ENCODE measurements at regions not wholly inside any gene's neighbourhood (a gene's known extent, or its start where the extent isn't known, plus 50 kb on each side); places are given as distances from the start of the nearest gene placed in this dataset.

DNA sequence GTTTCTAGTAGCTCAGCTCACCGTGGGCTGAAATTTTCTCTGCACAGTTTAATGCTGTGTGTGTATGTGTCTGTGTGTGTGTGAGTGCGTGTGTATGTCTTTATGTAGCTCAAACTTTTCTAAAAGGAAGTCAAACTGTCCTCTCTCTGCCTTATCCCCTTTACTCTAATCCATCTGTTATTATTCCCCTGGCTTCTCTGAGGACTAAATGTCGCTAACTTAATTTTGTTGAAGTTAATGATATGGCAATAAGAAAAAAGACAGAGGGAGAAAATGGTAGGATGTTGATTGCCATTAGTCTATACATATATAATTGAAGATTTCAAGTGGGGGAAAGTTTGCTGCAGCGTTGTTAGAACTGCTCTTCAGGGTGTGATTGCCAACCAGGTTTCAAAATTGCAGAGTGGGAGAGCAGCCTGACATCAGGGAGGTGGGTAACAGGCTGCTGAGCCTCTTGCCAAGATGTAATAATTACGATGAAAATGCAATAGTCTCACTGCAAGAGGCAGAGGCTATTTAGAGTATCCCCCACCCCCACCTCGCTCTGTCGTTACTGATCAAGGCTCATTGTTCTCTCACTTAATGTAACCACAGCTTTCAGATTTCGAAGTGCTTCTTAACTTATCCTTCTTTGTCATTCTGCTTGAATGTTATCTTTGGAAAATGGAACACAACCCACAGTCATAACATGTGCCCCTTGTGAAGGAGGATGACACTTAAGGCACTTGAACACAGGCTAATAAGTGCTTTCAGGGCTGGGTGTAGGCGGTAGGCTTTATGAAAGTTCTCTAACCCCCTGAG lies 559.0 kb upstream of the PLXNA2 start:
- Mint-ChIP-seq H3K9me3 (ENCODE audit: low read depth) (peaks cover 11% of the 10 kb centered on the region), H3K27ac (ENCODE audit: unreplicated experiment) (no peak overlapping the region)

DNA sequence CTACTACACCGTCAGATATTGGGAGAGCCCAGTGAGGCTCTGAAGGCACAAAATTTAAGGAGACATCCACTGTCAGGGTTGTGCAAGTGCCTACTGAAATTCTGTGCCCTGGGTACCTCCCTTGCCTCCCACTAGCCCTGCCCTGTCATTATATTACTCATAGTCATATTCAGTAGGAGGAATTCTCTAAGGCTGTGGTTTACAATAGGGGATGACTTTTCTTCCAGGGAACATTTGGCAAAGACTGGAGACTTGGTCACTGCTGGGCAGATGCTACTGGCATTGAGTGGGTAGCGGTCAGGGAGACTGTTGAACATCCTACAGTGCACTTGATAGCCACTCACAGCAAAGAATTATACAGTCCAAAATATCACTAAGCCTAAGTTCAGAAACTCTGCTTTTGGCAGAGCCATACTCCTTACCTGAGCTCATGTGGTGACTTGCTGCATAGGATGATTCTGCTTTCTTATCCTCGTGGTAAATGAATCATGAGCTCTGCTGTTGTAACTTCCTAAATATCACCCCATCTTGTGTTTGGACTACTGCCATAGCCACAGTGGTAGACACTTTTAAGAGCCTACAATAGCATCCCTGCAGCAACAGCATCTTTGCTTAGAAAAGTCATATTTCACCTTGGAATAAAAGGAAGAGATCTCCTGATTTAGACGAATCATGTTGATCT lies 563.4 kb upstream of the PLXNA2 start:
- no peak overlapping the region for H3K27ac Mint-ChIP-seq (ENCODE audit: unreplicated experiment)
- H3K27me3 Mint-ChIP-seq (ENCODE audit: low read depth) = peaks cover 17% of the 10 kb centered on the region

More for the DNA sequence above, 559.0 kb upstream of the PLXNA2 start:
- H3K27me3 Mint-ChIP-seq (ENCODE audit: low read depth) = peaks cover 12% of the 10 kb centered on the region
- H3K36me3 Mint-ChIP-seq (ENCODE audit: low read depth) = no peaks in the 10 kb centered on the region
- TF ChIP-seq, protein P1, sequence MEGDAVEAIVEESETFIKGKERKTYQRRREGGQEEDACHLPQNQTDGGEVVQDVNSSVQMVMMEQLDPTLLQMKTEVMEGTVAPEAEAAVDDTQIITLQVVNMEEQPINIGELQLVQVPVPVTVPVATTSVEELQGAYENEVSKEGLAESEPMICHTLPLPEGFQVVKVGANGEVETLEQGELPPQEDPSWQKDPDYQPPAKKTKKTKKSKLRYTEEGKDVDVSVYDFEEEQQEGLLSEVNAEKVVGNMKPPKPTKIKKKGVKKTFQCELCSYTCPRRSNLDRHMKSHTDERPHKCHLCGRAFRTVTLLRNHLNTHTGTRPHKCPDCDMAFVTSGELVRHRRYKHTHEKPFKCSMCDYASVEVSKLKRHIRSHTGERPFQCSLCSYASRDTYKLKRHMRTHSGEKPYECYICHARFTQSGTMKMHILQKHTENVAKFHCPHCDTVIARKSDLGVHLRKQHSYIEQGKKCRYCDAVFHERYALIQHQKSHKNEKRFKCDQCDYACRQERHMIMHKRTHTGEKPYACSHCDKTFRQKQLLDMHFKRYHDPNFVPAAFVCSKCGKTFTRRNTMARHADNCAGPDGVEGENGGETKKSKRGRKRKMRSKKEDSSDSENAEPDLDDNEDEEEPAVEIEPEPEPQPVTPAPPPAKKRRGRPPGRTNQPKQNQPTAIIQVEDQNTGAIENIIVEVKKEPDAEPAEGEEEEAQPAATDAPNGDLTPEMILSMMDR (IDR thresholded peaks at IDR 0.05) = no peak
- no peak overlapping the region for H3K4me3 Mint-ChIP-seq (ENCODE audit: unreplicated experiment)
- H3K4me1 Mint-ChIP-seq (ENCODE audit: low read depth) = peaks cover 4% of the 10 kb centered on the region
- no peak for DNase-seq (ENCODE audit: low spot score)

DNA sequence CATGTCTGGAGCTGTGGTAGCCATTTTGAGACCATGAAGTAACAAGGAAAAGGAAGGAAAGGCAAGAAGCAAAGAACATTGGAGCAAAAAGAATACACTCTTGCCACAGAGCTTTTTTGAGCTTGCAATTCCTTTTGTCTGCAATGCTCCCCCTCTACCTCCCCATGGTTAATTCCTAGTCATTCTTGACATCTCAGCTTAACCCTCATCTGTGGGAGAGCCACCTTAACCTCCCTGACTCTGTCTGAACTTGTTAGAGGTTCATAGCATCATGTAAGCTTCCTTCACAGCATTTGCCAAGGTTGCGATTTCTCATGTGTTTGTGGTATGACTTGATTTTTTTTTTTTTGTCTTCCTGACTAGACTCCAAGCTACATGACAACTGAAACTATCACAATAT lies 564.1 kb upstream of the PLXNA2 start:
- H3K4me3 Mint-ChIP-seq (ENCODE audit: unreplicated experiment) = no peak overlapping the region
- H3K36me3 Mint-ChIP-seq (ENCODE audit: low read depth) = no peaks in the 10 kb centered on the region
- no peak overlapping the region for H3K27ac Mint-ChIP-seq (ENCODE audit: unreplicated experiment)
- TF ChIP-seq, protein P1 (IDR thresholded peaks at IDR 0.05) = no peak
- H3K27me3 Mint-ChIP-seq (ENCODE audit: low read depth) = peaks cover 13% of the 10 kb centered on the region
- DNase-seq (ENCODE audit: low spot score) = no peak
- peaks cover 11% of the 10 kb centered on the region for H3K9me3 Mint-ChIP-seq (ENCODE audit: low read depth)
- H3K4me1 Mint-ChIP-seq (ENCODE audit: low read depth) = peaks cover 4% of the 10 kb centered on the region

More for the DNA sequence above, 563.4 kb upstream of the PLXNA2 start:
- peaks cover 4% of the 10 kb centered on the region for H3K4me1 Mint-ChIP-seq (ENCODE audit: low read depth)
- no peak for DNase-seq (ENCODE audit: low spot score)
- peaks cover 11% of the 10 kb centered on the region for H3K9me3 Mint-ChIP-seq (ENCODE audit: low read depth)
- H3K36me3 Mint-ChIP-seq (ENCODE audit: low read depth) = no peaks in the 10 kb centered on the region
- no peak overlapping the region for H3K4me3 Mint-ChIP-seq (ENCODE audit: unreplicated experiment)
- TF ChIP-seq, protein P1 (IDR thresholded peaks at IDR 0.05) = no peak

DNA sequence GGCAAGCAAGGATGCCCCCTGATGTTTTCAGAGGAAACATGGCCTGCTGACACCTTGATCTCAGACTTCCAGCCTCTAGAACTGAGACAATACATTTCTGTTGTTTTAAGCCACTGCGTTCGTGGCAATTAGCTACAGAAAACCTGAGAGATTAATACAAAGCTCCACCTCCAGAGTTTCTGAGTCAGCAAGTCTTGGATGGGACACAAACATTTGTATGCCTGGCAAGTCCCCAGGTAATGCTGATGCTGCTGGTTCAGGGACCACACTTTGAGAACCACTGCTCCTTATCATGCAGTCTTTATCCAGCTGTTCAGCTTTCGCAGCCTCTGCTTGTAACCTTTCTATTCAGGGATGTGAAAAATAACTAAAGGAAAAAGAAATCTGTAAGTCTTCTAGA lies 565.7 kb upstream of the PLXNA2 start:
- H3K27me3 Mint-ChIP-seq (ENCODE audit: low read depth) = peaks cover 13% of the 10 kb centered on the region
- no peaks in the 10 kb centered on the region for H3K4me1 Mint-ChIP-seq (ENCODE audit: low read depth)
- H3K27ac Mint-ChIP-seq (ENCODE audit: unreplicated experiment) = no peak overlapping the region
- TF ChIP-seq, protein P1 (IDR thresholded peaks at IDR 0.05) = no peak
- H3K4me3 Mint-ChIP-seq (ENCODE audit: unreplicated experiment) = no peak overlapping the region
- peaks cover 8% of the 10 kb centered on the region for H3K9me3 Mint-ChIP-seq (ENCODE audit: low read depth)
- no peaks in the 10 kb centered on the region for H3K36me3 Mint-ChIP-seq (ENCODE audit: low read depth)
- DNase-seq (ENCODE audit: low spot score) = no peak

DNA sequence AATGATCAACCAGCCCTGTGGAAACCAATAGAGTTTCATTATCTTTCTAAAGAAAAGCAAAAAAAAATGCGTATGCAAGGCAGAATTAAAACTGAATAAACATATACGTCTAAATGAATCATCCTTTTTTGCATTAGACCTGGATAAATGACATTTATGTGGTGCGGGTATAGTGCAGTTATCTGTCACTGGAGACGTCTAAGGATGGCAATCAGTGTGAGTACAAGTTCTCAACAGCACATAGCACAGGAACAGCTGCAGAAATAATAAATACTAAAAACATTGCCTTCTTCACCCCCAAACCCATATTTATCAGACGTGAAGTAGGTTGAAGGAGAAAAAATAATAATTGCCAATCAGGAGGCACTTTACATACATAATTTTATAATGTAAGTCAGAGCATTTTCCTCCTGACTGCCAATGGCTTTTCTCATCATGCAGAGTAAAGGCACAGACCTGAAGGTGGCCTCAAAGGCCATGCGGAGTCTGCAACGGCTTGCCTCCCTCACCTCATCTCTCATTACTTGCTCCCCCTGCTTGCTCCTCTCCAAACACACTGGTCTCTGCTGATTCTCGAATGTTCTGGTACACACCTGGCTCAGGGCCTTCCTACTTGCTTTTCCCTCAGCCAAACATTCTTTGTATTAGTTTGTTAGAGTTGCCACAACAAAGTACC lies 574.7 kb upstream of the PLXNA2 start:
- Mint-ChIP-seq H3K27ac (ENCODE audit: unreplicated experiment) (no peak overlapping the region), H3K36me3 (ENCODE audit: low read depth) (no peaks in the 10 kb centered on the region), H3K9me3 (ENCODE audit: low read depth) (no peaks in the 10 kb centered on the region), H3K4me3 (ENCODE audit: unreplicated experiment) (no peak overlapping the region), H3K27me3 (ENCODE audit: low read depth) (peaks cover 21% of the 10 kb centered on the region), H3K4me1 (ENCODE audit: low read depth) (no peaks in the 10 kb centered on the region)
- TF ChIP-seq, protein P1 (IDR thresholded peaks at IDR 0.05) = no peak
- no peak for DNase-seq (ENCODE audit: low spot score)
